ENCODE measurements at regions not wholly inside any gene's neighbourhood (a gene's known extent, or its start where the extent isn't known, plus 50 kb on each side); places are given as distances from the start of the nearest gene placed in this dataset.

DNA sequence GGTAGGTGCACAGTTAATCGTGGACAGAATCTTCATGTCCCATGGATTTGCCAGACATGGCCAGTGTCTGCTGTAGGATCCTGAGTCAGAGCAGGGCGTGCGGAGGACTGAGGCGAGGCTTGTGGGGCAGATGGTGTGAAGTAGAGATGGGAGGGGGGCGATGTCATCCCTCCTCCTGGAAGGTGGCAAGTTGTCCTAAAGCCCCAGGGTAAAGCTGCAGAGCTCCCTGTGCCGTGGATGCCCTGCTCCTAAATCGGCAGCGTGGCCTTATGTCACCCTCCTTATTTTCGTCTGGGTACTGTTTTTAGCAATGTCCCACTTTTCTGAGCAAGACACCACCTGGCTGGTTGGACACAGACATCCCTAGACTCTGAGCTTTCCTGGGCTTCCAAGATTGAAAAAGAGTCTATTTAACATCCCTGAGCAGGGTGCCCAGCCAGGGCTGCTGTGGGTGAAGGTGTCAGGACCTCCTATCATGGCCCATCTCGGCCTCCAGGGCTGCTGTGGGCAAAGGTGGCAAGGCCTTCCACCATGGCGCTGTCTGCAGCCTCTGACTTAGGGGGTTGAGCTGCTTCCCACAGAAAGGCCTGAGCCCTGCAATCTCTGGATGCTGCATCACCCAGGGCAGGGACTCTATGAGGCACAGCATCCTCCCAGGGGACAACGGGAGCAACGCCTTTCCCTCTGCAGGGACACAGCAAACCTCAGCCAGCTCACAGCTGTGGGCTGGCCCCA, 145.4 kb downstream of the TTLL2 start:
- H3K4me2 ChIP-seq (ENCODE audit: insufficient read depth, low read length), result no peak overlapping the region
- no peak for DNase-seq (ENCODE audit: extremely low read depth in 1 of 4, low spot score in 3 of 4)
- H3K9me3 ChIP-seq (replicated peaks; ENCODE audit: control insufficient read depth, insufficient read depth, low read depth, low read length), result no peaks in the 10 kb centered on the region; the same call in 1 of the 2 replicates
- no peak overlapping the region for H3K9ac ChIP-seq (ENCODE audit: insufficient read depth in 1 of 2, low read depth in 2 of 2, low read length in 2 of 2)
- H3K4me3 ChIP-seq, result no peak overlapping the region
- FAIRE-seq, result no peak
- H4K20me1 ChIP-seq (replicated peaks; ENCODE audit: control insufficient read depth, insufficient read depth, low read length), result 0 out of 2 replicates have a peak, but pooled peaks cover 2% of the 10 kb centered on the region
- no peak; the same call in 2 of the 3 replicates for ATAC-seq
- H2AFZ ChIP-seq (ENCODE audit: low read depth, low read length), result no peak overlapping the region
- H3K27me3 ChIP-seq (ENCODE audit: control insufficient read depth in 2 of 2, insufficient read depth in 2 of 2, low read length in 2 of 2), result peaks cover 36 to 65% of the 10 kb centered on the region in 2 experiments
- 2% methylated on average over 13 of the region's 13 CpGs for WGBS (ENCODE audit: insufficient coverage, low coverage, missing lambda C conversion rate)
- in situ Hi-C loops (cut with MboI) (no loop called here), intact Hi-C loops (cut with micrococcal nuclease) (no loop called here)
- no peaks in the 10 kb centered on the region for H3K9me1 ChIP-seq (ENCODE audit: control insufficient read depth, insufficient read depth, low read length)
- ChIA-PET POLR2A (interaction anchor here (1.0 kb wide), 1 partner anchor 14 kb away, joined by 4 read pairs; no protein-coding TSS in a partner anchor), CTCF (ENCODE audit: low intra/inter-chr PET ratio) (no interaction called here)
- H3K4me1 ChIP-seq (replicated peaks in 1 of 2; ENCODE audit: control insufficient read depth in 2 of 2, insufficient read depth in 2 of 2, low read length in 2 of 2), result peaks cover 0 to 5% of the 10 kb centered on the region in 2 experiments; a peak in 2 of 5 replicates
- no peak for TF ChIP-seq ZNF274 (IDR thresholded peaks at IDR 0.05; ENCODE audit: borderline replicate concordance, low read depth, low read length)
- H3K79me2 ChIP-seq (ENCODE audit: control insufficient read depth, insufficient read depth, low read length), result no peaks in the 10 kb centered on the region
- no peaks in the 10 kb centered on the region for H3K36me3 ChIP-seq (ENCODE audit: control insufficient read depth, insufficient read depth, low read length)
- no TSS peak for BruUV-seq (replicated peaks)
- H3K27ac ChIP-seq (ENCODE audit: extremely low read depth, low read depth, low read length), result no peak overlapping the region

DNA sequence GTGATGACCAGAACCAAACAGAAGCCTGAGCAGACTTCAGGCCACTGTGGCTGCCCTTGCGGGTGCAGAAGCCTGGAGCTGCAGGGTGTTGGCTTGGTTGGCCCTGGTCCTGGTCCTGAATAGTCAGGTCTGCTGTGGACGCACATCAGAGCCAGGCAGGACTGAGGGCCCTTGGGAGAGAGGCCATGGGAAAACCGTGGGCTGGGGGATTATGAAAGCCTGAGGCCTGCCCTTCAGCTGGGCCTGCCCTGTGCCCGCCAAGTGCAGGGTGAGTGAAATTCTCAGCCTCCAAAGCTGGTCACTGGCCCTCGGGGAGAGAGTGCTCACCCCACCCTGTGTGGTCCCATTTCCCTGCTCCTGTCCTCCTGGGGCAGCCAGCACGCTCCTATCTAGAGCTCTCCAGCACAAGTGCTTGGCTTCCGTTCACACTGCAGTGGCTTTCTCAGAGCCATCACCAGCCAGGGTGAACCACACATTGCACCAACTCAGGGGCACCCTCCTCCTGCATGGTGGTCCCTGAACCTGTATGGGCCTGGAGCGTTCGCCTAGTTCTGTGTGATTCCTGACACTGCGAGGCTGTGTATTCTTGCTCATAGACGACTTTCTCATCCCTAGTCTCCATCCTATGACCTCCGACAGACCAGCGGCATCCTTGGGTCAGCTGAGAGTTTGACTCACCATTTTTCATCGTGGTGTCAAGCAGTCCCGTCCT, 146.1 kb downstream of the TTLL2 start:
- CTCF ChIA-PET (ENCODE audit: low intra/inter-chr PET ratio), result no interaction called here
- peak; percentile 15; the same call in 1 of the 3 replicates for ATAC-seq

More for the DNA sequence above, 146.1 kb downstream of the TTLL2 start:
- no peak for FAIRE-seq
- Histone ChIP-seq H3K79me2 (ENCODE audit: control insufficient read depth, insufficient read depth, low read length) (no peaks in the 10 kb centered on the region), H3K36me3 (ENCODE audit: control insufficient read depth, insufficient read depth, low read length) (no peaks in the 10 kb centered on the region), H3K9me3 (replicated peaks; ENCODE audit: control insufficient read depth, insufficient read depth, low read depth, low read length) (no peaks in the 10 kb centered on the region; the same call in 1 of the 2 replicates), H4K20me1 (replicated peaks; ENCODE audit: control insufficient read depth, insufficient read depth, low read length) (0 out of 2 replicates have a peak, but pooled peaks cover 2% of the 10 kb centered on the region), H2AFZ (ENCODE audit: low read depth, low read length) (no peak overlapping the region), H3K4me3 (no peak overlapping the region), H3K4me2 (ENCODE audit: insufficient read depth, low read length) (no peak overlapping the region), H3K9ac (ENCODE audit: insufficient read depth in 1 of 2, low read depth in 2 of 2, low read length in 2 of 2) (no peak overlapping the region), H3K9me1 (ENCODE audit: control insufficient read depth, insufficient read depth, low read length) (no peaks in the 10 kb centered on the region), H3K27me3 (ENCODE audit: control insufficient read depth in 2 of 2, insufficient read depth in 2 of 2, low read length in 2 of 2) (peaks cover 35 to 71% of the 10 kb centered on the region in 2 experiments), H3K27ac (ENCODE audit: extremely low read depth, low read depth, low read length) (no peak overlapping the region), H3K4me1 (replicated peaks in 1 of 2; ENCODE audit: control insufficient read depth in 2 of 2, insufficient read depth in 2 of 2, low read length in 2 of 2) (peaks cover 0 to 5% of the 10 kb centered on the region in 2 experiments; a peak in 2 of 5 replicates)
- in situ Hi-C loops (cut with MboI), result no loop called here
- WGBS (ENCODE audit: insufficient coverage, low coverage, missing lambda C conversion rate), result 1% methylated on average over 15 of the region's 15 CpGs
- BruUV-seq (replicated peaks), result no TSS peak
- POLR2A ChIA-PET, result interaction anchor here (1.0 kb wide), 1 partner anchor 14 kb away, joined by 4 read pairs; no protein-coding TSS in a partner anchor
- no peak for DNase-seq (ENCODE audit: extremely low read depth in 1 of 4, low spot score in 3 of 4)
- TF ChIP-seq RUNX1 (IDR thresholded peaks at IDR 0.05; ENCODE audit: low read depth) (no peak), ZNF212 (CRISPR knock-in tag; IDR thresholded peaks at IDR 0.05) (no peak)
- TF ChIP-seq, protein P1, sequence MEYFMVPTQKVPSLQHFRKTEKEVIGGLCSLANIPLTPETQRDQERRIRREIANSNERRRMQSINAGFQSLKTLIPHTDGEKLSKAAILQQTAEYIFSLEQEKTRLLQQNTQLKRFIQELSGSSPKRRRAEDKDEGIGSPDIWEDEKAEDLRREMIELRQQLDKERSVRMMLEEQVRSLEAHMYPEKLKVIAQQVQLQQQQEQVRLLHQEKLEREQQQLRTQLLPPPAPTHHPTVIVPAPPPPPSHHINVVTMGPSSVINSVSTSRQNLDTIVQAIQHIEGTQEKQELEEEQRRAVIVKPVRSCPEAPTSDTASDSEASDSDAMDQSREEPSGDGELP (CRISPR knock-in tag; IDR thresholded peaks at IDR 0.05; ENCODE audit: borderline replicate concordance), result no peak
- intact Hi-C loops (cut with micrococcal nuclease), result no loop called here
